LNCAP (cell line): ENCODE measurements at regions not wholly inside any gene's neighbourhood (a gene's known extent, or its start where the extent isn't known, plus 50 kb on each side); places are given as distances from the start of the nearest gene placed in this dataset.

Source experiments
- CTCF ChIP-seq: fragments of 450-650 bp; IDR thresholded peaks from 2 replicates; pipeline ENCODE4 v1.5.1; 2017; ENCODE audit warnings: mild to moderate bottlenecking

GRCh38 chr6:22748681-22749080 is 179.3 kb downstream of the HDGFL1 start:
- no peak for TF ChIP-seq CTCF

GRCh38 chr6:22749696-22750095 is 180.3 kb downstream of the HDGFL1 start:
- TF ChIP-seq CTCF, result no peak

GRCh38 chr6:22751223-22751622 is 181.9 kb downstream of the HDGFL1 start:
- no peak for TF ChIP-seq CTCF

- TF ChIP-seq CTCF, result no peak
Observed at GRCh38 chr6:22752522-22752921, 183.2 kb downstream of the HDGFL1 start.

- no peak for TF ChIP-seq CTCF
Observed at GRCh38 chr6:22754061-22754460, 184.7 kb downstream of the HDGFL1 start.

GRCh38 chr6:22755605-22756004 is 186.2 kb downstream of the HDGFL1 start:
- no peak for TF ChIP-seq CTCF

GRCh38 chr6:22756365-22756764 is 187.0 kb downstream of the HDGFL1 start:
- no peak for TF ChIP-seq CTCF

GRCh38 chr6:22764496-22764895 is 195.1 kb downstream of the HDGFL1 start:
- TF ChIP-seq CTCF, result no peak
